GM12892 (cell line): ENCODE measurements at regions not wholly inside any gene's neighbourhood (a gene's known extent, or its start where the extent isn't known, plus 50 kb on each side); places are given as distances from the start of the nearest gene placed in this dataset.

Experiments used
- POLR2A ChIP-seq: IDR thresholded peaks from 2 replicates; pipeline ENCODE4 v1.6.1; 2011; ENCODE audit warnings: low read depth, low read length, control low read depth
- POLR2AphosphoS5 ChIP-seq: IDR thresholded peaks from 2 replicates; pipeline ENCODE4 v1.6.1; 2011; ENCODE audit warnings: low read depth, low read length, control low read depth
- TAF1 ChIP-seq: IDR thresholded peaks from 2 replicates; pipeline ENCODE4 v1.6.1; 2011; ENCODE audit warnings: low read depth, mild to moderate bottlenecking, control low read depth, low read length, borderline replicate concordance

DNA sequence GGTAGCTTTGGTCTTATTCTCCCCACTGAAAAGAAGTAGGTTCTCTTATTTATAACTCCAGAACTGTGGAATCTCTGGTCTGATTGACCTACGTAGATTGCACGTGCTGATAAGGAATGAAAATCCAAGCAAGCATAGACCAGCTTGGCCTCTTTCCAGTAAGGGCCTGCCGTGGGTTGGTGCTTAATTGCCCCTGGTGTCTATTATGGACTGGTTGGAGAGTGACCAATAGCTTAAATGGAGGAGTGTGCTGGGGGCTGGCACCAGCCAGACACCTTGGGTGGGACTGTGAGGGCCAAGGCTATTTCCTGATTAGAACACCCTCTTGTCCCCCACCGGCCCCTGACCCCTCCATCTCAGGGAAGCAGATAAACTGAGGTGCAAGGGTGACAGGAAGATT lies 74.0 kb downstream of the TENT5C start:
- no peak for TF ChIP-seq POLR2A
- no peak for TF ChIP-seq POLR2AphosphoS5
- TF ChIP-seq TAF1 = no peak
